ENCODE measurements at regions not wholly inside any gene's neighbourhood (a gene's known extent, or its start where the extent isn't known, plus 50 kb on each side); places are given as distances from the start of the nearest gene placed in this dataset.

GRCh38 chr3:124602980-124603627 lies 127.1 kb upstream of the UMPS start:
- no peaks in the 10 kb centered on the region for H3K9me3 Mint-ChIP-seq
- no peak overlapping the region for H3K4me3 Mint-ChIP-seq
- H3K27ac Mint-ChIP-seq = no peak overlapping the region
- no peaks in the 10 kb centered on the region for H3K36me3 Mint-ChIP-seq (ENCODE audit: low read depth)
- peaks cover 12% of the 10 kb centered on the region for H3K27me3 Mint-ChIP-seq (ENCODE audit: low read depth, poor library complexity)
- H3K4me1 Mint-ChIP-seq = peaks cover 5% of the 10 kb centered on the region
- no peak for DNase-seq
- TF ChIP-seq, protein P1, sequence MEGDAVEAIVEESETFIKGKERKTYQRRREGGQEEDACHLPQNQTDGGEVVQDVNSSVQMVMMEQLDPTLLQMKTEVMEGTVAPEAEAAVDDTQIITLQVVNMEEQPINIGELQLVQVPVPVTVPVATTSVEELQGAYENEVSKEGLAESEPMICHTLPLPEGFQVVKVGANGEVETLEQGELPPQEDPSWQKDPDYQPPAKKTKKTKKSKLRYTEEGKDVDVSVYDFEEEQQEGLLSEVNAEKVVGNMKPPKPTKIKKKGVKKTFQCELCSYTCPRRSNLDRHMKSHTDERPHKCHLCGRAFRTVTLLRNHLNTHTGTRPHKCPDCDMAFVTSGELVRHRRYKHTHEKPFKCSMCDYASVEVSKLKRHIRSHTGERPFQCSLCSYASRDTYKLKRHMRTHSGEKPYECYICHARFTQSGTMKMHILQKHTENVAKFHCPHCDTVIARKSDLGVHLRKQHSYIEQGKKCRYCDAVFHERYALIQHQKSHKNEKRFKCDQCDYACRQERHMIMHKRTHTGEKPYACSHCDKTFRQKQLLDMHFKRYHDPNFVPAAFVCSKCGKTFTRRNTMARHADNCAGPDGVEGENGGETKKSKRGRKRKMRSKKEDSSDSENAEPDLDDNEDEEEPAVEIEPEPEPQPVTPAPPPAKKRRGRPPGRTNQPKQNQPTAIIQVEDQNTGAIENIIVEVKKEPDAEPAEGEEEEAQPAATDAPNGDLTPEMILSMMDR (IDR thresholded peaks at IDR 0.05) = no peak

- Mint-ChIP-seq H3K9me3 (no peaks in the 10 kb centered on the region), H3K27me3 (ENCODE audit: low read depth, poor library complexity) (peaks cover 3% of the 10 kb centered on the region)
Observed at GRCh38 chr3:124605781-124606579, 124.3 kb upstream of the UMPS start.

DNA sequence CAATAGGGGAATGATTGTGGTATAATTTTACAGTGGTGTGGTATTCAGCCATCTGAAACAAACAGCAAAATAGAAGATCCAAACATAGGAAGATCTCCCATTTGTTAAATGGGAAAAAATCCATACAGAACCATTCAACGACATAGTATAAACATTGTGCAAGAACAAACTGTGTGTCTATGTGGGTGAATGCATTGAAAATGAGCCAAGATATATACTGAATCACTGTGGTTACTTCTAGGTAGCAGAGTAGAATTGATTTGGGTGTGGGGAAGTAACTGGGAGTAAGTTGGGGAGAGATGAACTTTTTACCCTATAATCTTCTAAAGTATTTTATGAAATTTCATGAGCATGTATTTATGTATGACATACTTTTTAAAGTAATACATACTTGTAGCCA lies 123.1 kb upstream of the UMPS start:
- no peaks in the 10 kb centered on the region for H3K36me3 Mint-ChIP-seq (ENCODE audit: low read depth)
- no peak for DNase-seq
- no peak overlapping the region for H3K27ac Mint-ChIP-seq
- peaks cover 3% of the 10 kb centered on the region for H3K27me3 Mint-ChIP-seq (ENCODE audit: low read depth, poor library complexity)
- H3K4me3 Mint-ChIP-seq = no peak overlapping the region
- TF ChIP-seq, protein P1 (IDR thresholded peaks at IDR 0.05) = no peak
- no peaks in the 10 kb centered on the region for H3K9me3 Mint-ChIP-seq
- no peaks in the 10 kb centered on the region for H3K4me1 Mint-ChIP-seq

More at GRCh38 chr3:124605781-124606579, 124.3 kb upstream of the UMPS start:
- Mint-ChIP-seq H3K4me3 (no peak overlapping the region), H3K36me3 (ENCODE audit: low read depth) (no peaks in the 10 kb centered on the region), H3K4me1 (no peaks in the 10 kb centered on the region), H3K27ac (no peak overlapping the region)
- TF ChIP-seq, protein P1 (IDR thresholded peaks at IDR 0.05) = no peak
- DNase-seq = no peak

DNA sequence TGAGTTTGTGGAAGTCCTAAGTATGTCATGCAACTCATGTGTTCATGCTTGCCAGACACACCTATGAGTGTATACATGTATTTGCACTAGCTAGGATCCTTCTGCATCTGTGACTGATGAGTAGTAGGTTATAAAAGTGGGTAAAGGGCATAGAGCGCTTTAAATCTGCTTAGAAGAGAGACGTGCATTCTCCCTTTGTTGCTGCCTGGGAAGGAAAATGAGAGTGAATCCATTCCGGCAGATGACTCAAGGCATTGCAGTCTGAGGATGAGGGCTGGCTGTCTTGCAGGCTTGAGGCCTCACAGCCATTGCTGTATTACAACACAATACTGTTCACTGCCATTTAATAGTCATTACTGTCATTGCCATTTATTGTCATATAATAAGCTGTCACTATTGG lies 120.8 kb upstream of the UMPS start:
- H3K27me3 Mint-ChIP-seq (ENCODE audit: low read depth, poor library complexity) = no peaks in the 10 kb centered on the region
- TF ChIP-seq, protein P1 (IDR thresholded peaks at IDR 0.05) = no peak
- no peak overlapping the region for H3K4me3 Mint-ChIP-seq
- H3K9me3 Mint-ChIP-seq = no peaks in the 10 kb centered on the region
- no peaks in the 10 kb centered on the region for H3K36me3 Mint-ChIP-seq (ENCODE audit: low read depth)
- no peaks in the 10 kb centered on the region for H3K4me1 Mint-ChIP-seq
- no peak overlapping the region for H3K27ac Mint-ChIP-seq
- DNase-seq = no peak

DNA sequence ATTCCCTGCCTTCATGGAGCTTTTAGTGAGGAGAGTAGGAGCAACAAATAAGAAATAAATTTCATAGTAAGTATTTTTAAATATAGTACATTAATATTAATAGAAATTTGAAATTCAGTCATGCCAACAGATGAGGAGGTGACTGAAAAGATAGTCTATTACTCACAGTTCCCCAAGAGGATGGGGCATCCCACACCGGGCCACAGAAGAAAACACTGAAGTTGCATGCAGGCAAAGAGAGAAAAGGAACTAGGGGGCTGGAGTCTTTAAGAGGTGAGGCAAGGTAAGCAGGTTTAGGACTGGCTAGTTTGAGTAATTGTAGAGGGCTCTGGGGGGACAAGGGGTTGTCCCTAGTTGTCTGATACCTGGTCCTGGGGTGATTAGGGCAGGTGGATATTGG lies 120.1 kb upstream of the UMPS start:
- no peak for DNase-seq
- Mint-ChIP-seq H3K4me1 (no peaks in the 10 kb centered on the region), H3K9me3 (no peaks in the 10 kb centered on the region), H3K27ac (no peak overlapping the region), H3K36me3 (ENCODE audit: low read depth) (no peaks in the 10 kb centered on the region), H3K4me3 (no peak overlapping the region), H3K27me3 (ENCODE audit: low read depth, poor library complexity) (no peaks in the 10 kb centered on the region)
- TF ChIP-seq, protein P1 (IDR thresholded peaks at IDR 0.05) = no peak

Data from nephron progenitor cell (in vitro differentiated cells).